Thyroid gland (tissue), 4 donors: ENCODE measurements at regions not wholly inside any gene's neighbourhood (a gene's known extent, or its start where the extent isn't known, plus 50 kb on each side); places are given as distances from the start of the nearest gene placed in this dataset. TPM values are rescaled to one million over a fixed set of nuclear protein-coding genes. Genes with fewer than 3 reads are reported as not detected.

Source experiments
- DNase-seq, 2 donors: peaks; one replicate each; pipeline ENCODE4 v3.0.0-alpha.2; 2019
- H3K27ac ChIP-seq, 3 donors: fragments of 200-600 bp; sonication (generic); 1 replicate in 2 of 3; 2 replicates in 1 of 3; pipeline ENCODE4 v1.5.1; 2016 to 2019; ENCODE audit warnings: mild to moderate bottlenecking in 1 of 3, moderate library complexity in 1 of 3
- H3K27me3 ChIP-seq: fragments of 200-600 bp; sonication (generic); one replicate; pipeline ENCODE4 v1.5.1; 2019
- H3K36me3 ChIP-seq, 2 donors: fragments of 200-600 bp; sonication (generic); one replicate each; pipeline ENCODE4 v1.5.1; 2016 to 2019
- H3K4me1 ChIP-seq, 2 donors: fragments of 200-600 bp; sonication (generic); one replicate each; pipeline ENCODE4 v1.5.1; 2017 to 2019
- H3K4me3 ChIP-seq, 3 donors: fragments of 200-600 bp; sonication (generic); replicated peaks in 1 of 3; 1 replicate in 2 of 3; 2 replicates in 1 of 3; pipeline ENCODE4 v1.5.1; 2016; ENCODE audit warnings: mild to moderate bottlenecking in 1 of 3
- H3K9me3 ChIP-seq: fragments of 200-600 bp; sonication (generic); one replicate; pipeline ENCODE4 v1.5.1; 2017
- CTCF ChIP-seq, 6 experiments: fragments of 200-600 bp in 3 of 6; fragments of 450-650 bp in 3 of 6; sonication (generic) in 3 of 6; IDR thresholded peaks; one replicate each; pipeline ENCODE4 v1.5.1; 2016 to 2019; ENCODE audit warnings: antibody characterized with exemption in 6 of 6, mild to moderate bottlenecking in 2 of 6, inconsistent platforms in 1 of 6, moderate library complexity in 1 of 6
- POLR2A ChIP-seq, 2 donors: fragments of 450-650 bp; IDR thresholded peaks; one replicate each; pipeline ENCODE4 v1.6.1; 2017; ENCODE audit warnings: antibody characterized with exemption in 2 of 2, mild to moderate bottlenecking in 2 of 2, moderate library complexity in 1 of 2
- intact Hi-C: fragments of 100-400 bp; cut with DNase I; formaldehyde crosslinking; loops from one replicate; pipeline ENCODE4 v1.15.1; 2023
- small RNA-seq: library from RNA; depleted of rRNA; stranded (forward); fragments of <200 nt; gene quantifications from one replicate; pipeline ENCODE3, GENCODE V24; 2016

GRCh38 chr4:151811403-151811802, 50.6 kb upstream of the GATB start:
- DNase-seq: no peak
- Histone ChIP-seq H3K36me3 (no peaks in the 10 kb centered on the region), H3K9me3 (no peaks in the 10 kb centered on the region), H3K4me1 (no peaks in the 10 kb centered on the region), H3K4me3 (no peak overlapping the region), H3K27me3 (no peaks in the 10 kb centered on the region), H3K27ac (no peak overlapping the region)
- no peak for TF ChIP-seq CTCF (IDR thresholded peaks at IDR 0.05)
- TF ChIP-seq POLR2A (IDR thresholded peaks at IDR 0.05): no peak
- intact Hi-C loops: no loop called here

Small RNAs in the stretch of these regions (small RNA-seq; reads per million reads assigned to genes)
- not detected for gene RN7SL446P
- not detected for gene RNA5SP169
